T47D (cell line): ENCODE measurements at regions not wholly inside any gene's neighbourhood (a gene's known extent, or its start where the extent isn't known, plus 50 kb on each side); places are given as distances from the start of the nearest gene placed in this dataset.
A peak's percentile ranks its signal among the peaks of the same experiment; 100 is the strongest.
"Not testable (repeated sequence)": the region's sequence is repeated elsewhere in the genome, so short reads cannot be mapped to it uniquely, and the experiment has no call there.

Experiments used
- DNase-seq, 2 experiments: peaks; one replicate each; pipeline versions ENCODE4 v3.0.0 to v3.0.0-alpha.2; 2011 to 2012; ENCODE audit warnings: low read depth in 1 of 2, low spot score in 1 of 2
- JUND ChIP-seq: IDR thresholded peaks from 2 replicates; pipeline ENCODE4 v1.6.1; 2012; ENCODE audit warnings: low read depth
- in situ Hi-C: cut with HindIII; loops from 2 replicates; pipeline ENCODE4 v1.10.0; 2016; ENCODE audit warnings: low sequenced_read_pairs, low pct_unique_long_range_greater_than_20kb

GRCh38 chr7:50952120-50952519 is 169.4 kb upstream of the GRB10 start:
- in situ Hi-C loops, result no loop called here
- TF ChIP-seq JUND, result no peak
- no peak for DNase-seq

DNA sequence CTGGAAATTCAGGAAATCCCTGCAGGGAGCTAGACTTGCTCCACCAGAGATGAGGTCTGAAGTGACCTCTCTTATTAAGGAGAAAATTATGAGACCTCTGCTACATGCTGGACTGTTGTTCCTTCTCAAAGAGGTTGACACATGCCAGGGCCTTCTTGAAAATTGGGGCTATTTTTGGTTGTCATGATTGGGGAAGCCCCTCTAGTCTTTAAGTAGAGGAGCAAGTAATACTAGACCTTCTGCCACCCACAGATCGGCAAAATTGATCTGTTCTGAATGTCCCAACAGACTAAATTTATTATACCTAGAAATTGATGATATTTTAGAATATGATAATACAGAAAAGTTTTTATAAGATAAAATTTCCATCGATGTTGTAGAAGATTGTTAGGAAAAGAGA is 160.8 kb upstream of the GRB10 start:
- TF ChIP-seq JUND, result no peak
- in situ Hi-C loops, result no loop called here
- no peak for DNase-seq

- no peak for DNase-seq
- in situ Hi-C loops, result no loop called here
- TF ChIP-seq JUND, result no peak
Measured at GRCh38 chr7:50941525-50941924, 158.8 kb upstream of the GRB10 start.

DNA sequence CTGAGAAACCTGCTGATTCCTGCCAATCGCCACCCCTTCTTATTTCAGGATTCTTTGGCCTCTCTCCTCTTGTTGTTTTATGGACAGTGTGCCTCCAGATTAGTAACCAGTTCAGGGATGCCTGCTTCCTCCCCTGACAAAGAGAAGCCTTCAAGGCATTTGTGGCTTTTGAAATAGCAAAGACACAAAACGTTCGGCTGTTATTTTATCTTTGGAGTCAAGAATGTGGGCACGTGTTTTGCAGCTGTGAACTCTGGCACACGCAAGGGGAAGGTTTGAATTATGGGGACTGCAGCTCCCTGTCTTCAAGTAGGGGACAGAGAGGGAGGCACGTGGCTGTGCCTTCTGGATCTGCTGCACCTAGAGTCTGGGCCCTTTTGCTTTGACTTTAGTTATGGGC is 157.9 kb upstream of the GRB10 start:
- no peak for TF ChIP-seq JUND
- no peak for DNase-seq
- in situ Hi-C loops, result no loop called here

GRCh38 chr7:50939021-50939420 is 156.3 kb upstream of the GRB10 start:
- TF ChIP-seq JUND, result no peak
- DNase-seq, result no peak
- in situ Hi-C loops, result no loop called here

GRCh38 chr7:50937727-50938126 is 155.0 kb upstream of the GRB10 start:
- DNase-seq, result no peak
- in situ Hi-C loops, result no loop called here
- TF ChIP-seq JUND, result no peak

- in situ Hi-C loops, result no loop called here
- no peak for DNase-seq
- no peak for TF ChIP-seq JUND
Measured at GRCh38 chr7:50926049-50926448, 143.4 kb upstream of the GRB10 start.

GRCh38 chr7:50923476-50923875 is 140.8 kb upstream of the GRB10 start:
- in situ Hi-C loops, result no loop called here
- no peak for DNase-seq
- TF ChIP-seq JUND, result no peak

- DNase-seq, result no peak
- in situ Hi-C loops, result no loop called here
- TF ChIP-seq JUND, result no peak
Measured at GRCh38 chr7:50921114-50921813, 138.6 kb upstream of the GRB10 start.

DNA sequence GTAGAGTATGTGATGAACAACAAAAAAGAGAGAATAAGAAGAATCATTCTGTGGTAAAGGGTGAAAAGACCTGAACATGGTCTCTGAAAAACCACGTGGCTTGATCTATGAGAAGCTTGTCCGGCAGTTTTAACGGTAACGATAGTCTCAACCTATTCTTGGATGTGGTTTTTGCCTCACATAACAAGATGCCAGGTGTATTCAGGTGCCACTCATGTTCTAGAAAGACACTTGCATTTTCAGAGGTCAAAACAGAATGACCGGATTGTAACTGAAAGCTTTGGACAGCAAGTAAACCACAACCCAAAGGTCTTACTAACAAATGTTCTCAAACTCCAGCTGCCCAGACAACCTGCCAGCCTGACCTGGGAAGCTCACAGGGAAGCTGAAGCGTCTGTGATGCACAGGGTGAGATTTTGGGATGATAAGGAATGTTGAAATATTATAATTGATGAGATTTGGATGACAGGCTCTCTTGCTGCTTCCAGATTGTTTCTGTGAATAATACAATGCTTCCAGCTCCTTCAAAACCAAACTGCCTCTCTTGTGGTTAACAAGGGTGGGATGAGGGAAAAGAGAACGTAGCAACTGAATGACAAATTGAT is 137.4 kb upstream of the GRB10 start:
- in situ Hi-C loops, result no loop called here
- TF ChIP-seq JUND, result no peak
- DNase-seq, result no peak

DNA sequence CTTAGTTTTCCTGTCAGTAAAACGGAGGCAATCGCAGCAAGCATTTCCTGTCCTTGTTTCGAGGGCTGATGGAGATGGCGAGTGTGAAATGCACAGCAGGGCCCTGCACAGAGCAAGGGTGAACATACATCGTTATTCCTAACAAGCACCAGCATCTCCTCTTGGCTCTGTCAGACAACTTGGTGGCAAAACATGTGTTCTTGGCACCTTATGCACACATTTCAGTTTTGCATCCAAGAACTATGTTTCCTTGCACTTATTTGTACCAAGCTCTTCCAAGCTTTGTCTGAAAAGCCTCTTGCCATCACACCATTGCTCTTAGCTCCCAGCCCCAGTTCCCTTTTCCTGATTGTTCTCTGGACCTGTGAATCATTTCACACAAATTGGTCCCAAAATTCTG is 132.9 kb upstream of the GRB10 start:
- no peak for DNase-seq
- no peak for TF ChIP-seq JUND
- in situ Hi-C loops, result no loop called here

DNA sequence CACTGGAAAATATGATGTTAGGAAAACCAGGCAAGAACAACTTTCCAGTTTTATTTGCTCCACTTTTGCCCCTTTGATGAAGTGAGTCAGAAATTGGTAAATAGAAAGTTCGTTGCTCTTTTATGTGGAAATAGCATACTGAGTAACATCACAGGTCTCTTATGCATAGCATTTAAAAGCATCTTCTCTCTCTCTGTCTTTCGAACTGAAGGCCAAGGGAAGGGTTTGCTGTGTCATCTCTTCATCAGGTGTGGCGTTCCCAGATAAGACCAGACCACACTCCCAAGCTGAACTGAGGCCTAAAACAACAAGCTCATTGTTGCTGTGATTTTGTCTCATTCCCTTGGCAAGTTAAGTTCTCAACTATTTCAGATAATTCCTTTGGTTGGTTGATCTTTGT is 131.8 kb upstream of the GRB10 start:
- in situ Hi-C loops, result no loop called here
- no peak for TF ChIP-seq JUND
- no peak for DNase-seq

- in situ Hi-C loops, result no loop called here
- no peak for TF ChIP-seq JUND
- DNase-seq, result no peak
Measured at GRCh38 chr7:50908628-50909290, 126.1 kb upstream of the GRB10 start.

DNA sequence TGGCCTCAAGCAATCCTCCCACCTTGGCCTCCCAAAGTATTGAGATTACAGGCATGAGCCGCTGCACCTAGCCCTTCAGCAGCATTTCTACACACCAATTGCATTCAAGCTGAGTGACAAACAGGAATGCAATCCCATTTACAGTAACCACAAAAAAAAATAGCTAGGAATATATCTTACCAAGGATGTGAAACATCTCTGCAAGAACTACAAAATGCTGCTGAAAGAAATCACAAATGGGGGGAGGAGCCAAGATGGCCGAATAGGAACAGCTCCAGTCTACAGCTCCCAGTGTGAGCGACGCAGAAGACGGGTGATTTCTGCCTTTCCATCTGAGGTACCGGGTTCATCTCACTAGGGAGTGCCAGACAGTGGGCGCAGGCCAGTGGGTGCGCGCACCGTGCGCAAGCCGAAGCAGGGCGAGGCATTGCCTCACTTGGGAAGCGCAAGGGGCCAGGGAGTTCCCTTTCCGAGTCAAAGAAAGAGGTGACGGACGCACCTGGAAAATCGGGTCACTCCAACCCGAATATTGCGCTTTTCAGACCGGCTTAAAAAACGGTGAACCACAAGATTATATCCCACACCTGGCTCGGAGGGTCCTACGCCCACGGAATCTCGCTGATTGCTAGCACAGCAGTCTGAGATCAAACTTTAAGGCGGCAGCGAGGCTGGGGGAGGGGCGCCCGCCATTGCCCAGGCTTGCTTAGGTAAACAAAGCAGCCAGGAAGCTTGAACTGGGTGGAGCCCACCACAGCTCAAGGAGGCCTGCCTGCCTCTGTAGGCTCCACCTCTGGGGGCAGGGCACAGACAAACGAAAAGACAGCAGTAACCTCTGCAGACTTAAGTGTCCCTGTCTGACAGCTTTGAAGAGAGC is 116.1 kb upstream of the GRB10 start:
- in situ Hi-C loops, result not testable (repeated sequence)

DNA sequence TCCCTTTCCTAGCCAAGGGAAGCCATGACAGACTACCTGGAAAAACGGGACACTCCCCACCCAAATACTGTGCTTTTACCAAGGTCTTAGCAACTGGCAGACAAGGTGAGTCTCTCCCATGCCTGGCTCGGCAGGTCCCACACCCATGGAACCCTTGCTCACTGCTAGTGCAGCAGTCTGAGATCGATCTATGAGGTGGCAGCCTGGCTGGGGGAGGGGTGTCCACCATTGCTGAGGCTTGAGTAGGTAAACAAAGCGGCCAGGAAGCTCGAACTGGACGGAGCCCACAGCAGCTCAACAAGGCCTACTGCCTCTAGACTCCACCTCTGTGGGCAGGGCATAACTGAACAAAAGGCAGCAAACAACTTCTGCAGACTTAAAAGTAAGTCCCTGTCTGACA is 104.4 kb upstream of the GRB10 start:
- peak in 1 of 2 experiments; percentile 42 for DNase-seq
- in situ Hi-C loops, result not testable (repeated sequence)

More for the DNA sequence above, 116.1 kb upstream of the GRB10 start:
- peak in 1 of 2 experiments; percentile 59 for DNase-seq
